ENCODE measurements at regions not wholly inside any gene's neighbourhood (a gene's known extent, or its start where the extent isn't known, plus 50 kb on each side); places are given as distances from the start of the nearest gene placed in this dataset.
"Not testable (repeated sequence)": the region's sequence is repeated elsewhere in the genome, so short reads cannot be mapped to it uniquely, and the experiment has no call there.

DNA sequence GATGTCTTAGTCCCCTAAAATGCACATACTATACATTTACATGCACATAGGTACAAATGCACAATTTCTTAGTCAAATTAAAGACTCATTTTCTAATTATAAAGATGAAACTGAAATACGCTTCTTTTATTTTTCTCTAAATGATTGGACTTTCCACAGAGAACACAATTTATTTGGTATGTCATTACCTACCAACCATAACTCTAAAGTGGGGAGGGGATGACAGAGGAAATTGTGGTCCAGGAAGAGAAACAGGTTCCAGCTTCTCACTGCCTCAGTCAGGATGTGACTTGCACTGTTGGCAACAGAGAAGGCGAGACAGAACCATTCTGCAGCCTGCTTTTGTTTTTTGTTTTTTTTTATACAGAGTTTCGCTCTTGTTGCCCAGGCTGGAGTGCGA lies 1189.2 kb downstream of the PLA2G4A start:
- Histone ChIP-seq H3K27me3 (replicated peaks; ENCODE audit: control insufficient read depth, insufficient read depth, low read length) (no peaks in the 10 kb centered on the region), H3K36me3 (ENCODE audit: control insufficient read depth, insufficient read depth, low read length) (no peaks in the 10 kb centered on the region), H3K4me3 (replicated peaks; ENCODE audit: low read depth, low read length) (no peak overlapping the region)
- TF ChIP-seq, protein P1, sequence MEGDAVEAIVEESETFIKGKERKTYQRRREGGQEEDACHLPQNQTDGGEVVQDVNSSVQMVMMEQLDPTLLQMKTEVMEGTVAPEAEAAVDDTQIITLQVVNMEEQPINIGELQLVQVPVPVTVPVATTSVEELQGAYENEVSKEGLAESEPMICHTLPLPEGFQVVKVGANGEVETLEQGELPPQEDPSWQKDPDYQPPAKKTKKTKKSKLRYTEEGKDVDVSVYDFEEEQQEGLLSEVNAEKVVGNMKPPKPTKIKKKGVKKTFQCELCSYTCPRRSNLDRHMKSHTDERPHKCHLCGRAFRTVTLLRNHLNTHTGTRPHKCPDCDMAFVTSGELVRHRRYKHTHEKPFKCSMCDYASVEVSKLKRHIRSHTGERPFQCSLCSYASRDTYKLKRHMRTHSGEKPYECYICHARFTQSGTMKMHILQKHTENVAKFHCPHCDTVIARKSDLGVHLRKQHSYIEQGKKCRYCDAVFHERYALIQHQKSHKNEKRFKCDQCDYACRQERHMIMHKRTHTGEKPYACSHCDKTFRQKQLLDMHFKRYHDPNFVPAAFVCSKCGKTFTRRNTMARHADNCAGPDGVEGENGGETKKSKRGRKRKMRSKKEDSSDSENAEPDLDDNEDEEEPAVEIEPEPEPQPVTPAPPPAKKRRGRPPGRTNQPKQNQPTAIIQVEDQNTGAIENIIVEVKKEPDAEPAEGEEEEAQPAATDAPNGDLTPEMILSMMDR (IDR thresholded peaks at IDR 0.05; ENCODE audit: insufficient read depth, low read length, poor library complexity, severe bottlenecking), result no peak
- DNase-seq (ENCODE audit: extremely low read depth, insufficient read length), result no peak

DNA sequence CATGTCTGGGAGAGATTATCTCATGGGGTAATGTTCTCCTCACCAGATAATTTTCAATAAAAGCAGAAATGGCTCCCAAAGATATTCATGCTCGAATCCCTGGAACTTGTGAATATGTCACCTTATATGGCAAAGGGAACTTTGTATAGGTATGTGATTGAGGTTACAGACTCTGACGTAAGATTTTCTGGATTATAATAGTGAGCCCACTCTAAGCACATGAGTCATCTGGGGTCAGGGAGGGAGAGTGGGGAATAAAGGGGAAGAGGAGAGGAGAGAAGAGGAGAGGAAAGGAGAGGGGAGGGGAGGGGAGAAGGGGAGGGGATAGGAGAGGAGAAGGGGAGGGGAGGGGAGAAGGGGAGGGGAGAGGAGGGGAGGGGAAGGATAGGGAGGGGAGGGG lies 1193.9 kb downstream of the PLA2G4A start:
- no peak for DNase-seq (ENCODE audit: extremely low read depth, insufficient read length)
- TF ChIP-seq, protein P1 (IDR thresholded peaks at IDR 0.05; ENCODE audit: insufficient read depth, low read length, poor library complexity, severe bottlenecking), result no peak
- no peak overlapping the region for H3K4me3 ChIP-seq (replicated peaks; ENCODE audit: low read depth, low read length)
- no peaks in the 10 kb centered on the region for H3K36me3 ChIP-seq (ENCODE audit: control insufficient read depth, insufficient read depth, low read length)
- no peaks in the 10 kb centered on the region for H3K27me3 ChIP-seq (replicated peaks; ENCODE audit: control insufficient read depth, insufficient read depth, low read length)

DNA sequence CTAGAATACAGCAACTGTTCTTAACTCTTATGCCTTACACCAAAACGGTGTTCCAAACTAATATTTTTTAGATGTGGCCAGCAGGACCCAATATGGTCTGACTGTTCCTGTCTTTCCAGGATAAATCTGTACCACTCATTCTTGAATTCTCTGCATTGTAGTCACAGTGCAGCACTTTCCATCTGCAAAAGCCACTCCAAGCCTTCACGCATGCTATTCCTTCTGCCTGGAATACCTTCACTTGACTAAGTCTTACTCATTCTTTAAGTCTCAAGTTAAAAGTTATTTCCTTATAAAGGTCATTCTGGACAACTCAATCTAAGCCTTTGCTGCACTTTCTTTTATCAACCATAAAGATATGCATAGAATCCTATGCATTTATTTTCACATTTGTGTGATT lies 1194.5 kb downstream of the PLA2G4A start:
- Histone ChIP-seq H3K27me3 (replicated peaks; ENCODE audit: control insufficient read depth, insufficient read depth, low read length) (no peaks in the 10 kb centered on the region), H3K36me3 (ENCODE audit: control insufficient read depth, insufficient read depth, low read length) (no peaks in the 10 kb centered on the region), H3K4me3 (replicated peaks; ENCODE audit: low read depth, low read length) (no peak overlapping the region)
- DNase-seq (ENCODE audit: extremely low read depth, insufficient read length), result no peak
- TF ChIP-seq, protein P1 (IDR thresholded peaks at IDR 0.05; ENCODE audit: insufficient read depth, low read length, poor library complexity, severe bottlenecking), result no peak

DNA sequence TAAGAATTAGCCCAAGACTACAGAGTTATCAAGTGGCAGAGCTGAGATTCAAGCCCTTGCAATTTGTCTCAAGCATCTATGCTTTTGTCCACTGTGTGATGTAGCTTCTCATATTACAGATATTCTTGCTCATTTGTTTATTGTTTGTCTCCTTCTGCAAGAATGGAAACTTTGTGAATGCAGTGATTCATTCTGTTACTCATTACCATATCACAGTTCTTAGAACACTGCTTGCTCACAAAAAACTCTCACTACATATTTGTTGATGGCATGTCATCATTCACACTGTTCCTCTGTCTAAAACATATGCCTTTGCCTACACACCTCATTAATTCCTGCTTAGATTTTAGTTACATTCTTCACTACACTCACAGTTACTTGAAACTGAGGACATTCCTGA lies 1198.9 kb downstream of the PLA2G4A start:
- Histone ChIP-seq H3K4me3 (replicated peaks; ENCODE audit: low read depth, low read length) (no peak overlapping the region), H3K36me3 (ENCODE audit: control insufficient read depth, insufficient read depth, low read length) (no peaks in the 10 kb centered on the region), H3K27me3 (replicated peaks; ENCODE audit: control insufficient read depth, insufficient read depth, low read length) (no peaks in the 10 kb centered on the region)
- TF ChIP-seq, protein P1 (IDR thresholded peaks at IDR 0.05; ENCODE audit: insufficient read depth, low read length, poor library complexity, severe bottlenecking), result no peak
- DNase-seq (ENCODE audit: extremely low read depth, insufficient read length), result peak; percentile 47

DNA sequence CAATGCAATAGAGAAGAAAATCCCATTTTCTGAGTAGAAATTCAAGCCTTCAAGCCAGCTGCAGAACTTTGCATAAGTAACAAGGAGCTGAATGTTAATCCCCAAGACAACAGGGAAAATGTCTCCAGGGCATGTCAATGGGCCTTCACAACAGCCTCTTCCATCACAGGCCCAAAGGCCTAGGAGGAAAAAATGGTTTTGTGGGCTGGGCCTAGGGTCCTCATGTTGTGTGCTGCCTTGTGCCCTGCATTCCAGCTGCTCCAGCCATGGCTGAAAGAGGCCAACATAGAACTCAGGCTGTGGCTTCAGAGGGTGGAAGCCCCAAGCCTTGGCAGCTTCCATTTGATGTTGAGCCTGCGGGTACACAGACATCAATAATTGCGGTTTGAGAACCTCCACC lies 1208.8 kb downstream of the PLA2G4A start:
- not testable (repeated sequence) for H3K27me3 ChIP-seq (replicated peaks; ENCODE audit: control insufficient read depth, insufficient read depth, low read length); H3K4me3 ChIP-seq (replicated peaks; ENCODE audit: low read depth, low read length)

DNA sequence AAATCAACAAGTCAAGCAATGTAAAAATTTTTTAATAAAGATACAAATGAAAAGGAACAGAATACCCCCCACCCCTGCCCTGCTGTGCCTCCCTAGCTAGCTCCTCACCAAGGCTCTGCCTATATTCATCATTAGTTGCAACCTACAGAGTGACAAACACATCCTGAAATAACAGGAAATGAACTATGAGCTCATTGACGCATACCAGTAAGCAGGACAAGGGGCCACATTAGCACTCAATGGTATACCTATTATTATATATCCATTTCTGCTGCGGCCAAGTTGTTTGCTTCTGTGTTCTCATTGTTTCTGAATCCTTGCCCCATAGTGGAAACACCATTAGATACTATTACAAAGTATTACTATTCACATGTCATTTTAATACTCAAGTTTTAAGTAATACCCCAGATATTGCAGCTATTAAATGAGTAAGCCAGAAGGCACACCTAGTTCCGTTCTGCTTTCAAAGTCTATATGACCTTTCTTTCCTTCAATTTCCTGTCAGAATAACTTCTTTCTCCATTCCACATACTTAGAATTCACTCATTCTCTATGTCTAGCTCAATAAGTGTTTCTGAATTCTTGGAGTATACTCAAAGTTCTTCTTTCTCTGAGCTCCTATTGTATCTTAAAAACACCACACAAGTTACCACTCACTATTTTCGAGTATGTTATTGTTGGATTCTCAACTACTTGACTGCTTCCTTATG lies 1214.9 kb downstream of the PLA2G4A start:
- TF ChIP-seq, protein P1 (IDR thresholded peaks at IDR 0.05; ENCODE audit: insufficient read depth, low read length, poor library complexity, severe bottlenecking), result no peak
- H3K36me3 ChIP-seq (ENCODE audit: control insufficient read depth, insufficient read depth, low read length), result no peaks in the 10 kb centered on the region
- no peaks in the 10 kb centered on the region for H3K27me3 ChIP-seq (replicated peaks; ENCODE audit: control insufficient read depth, insufficient read depth, low read length)
- no peak for DNase-seq (ENCODE audit: extremely low read depth, insufficient read length)
- H3K4me3 ChIP-seq (replicated peaks; ENCODE audit: low read depth, low read length), result no peak overlapping the region

More for the DNA sequence above, 1208.8 kb downstream of the PLA2G4A start:
- H3K36me3 ChIP-seq (ENCODE audit: control insufficient read depth, insufficient read depth, low read length); DNase-seq (ENCODE audit: extremely low read depth, insufficient read length): not testable (repeated sequence)

All from GM06990 (cell line).